OCI-LY7 (cell line): ENCODE measurements at regions not wholly inside any gene's neighbourhood (a gene's known extent, or its start where the extent isn't known, plus 50 kb on each side); places are given as distances from the start of the nearest gene placed in this dataset.

Source experiments
- BruUV-seq: library from RNA; stranded (reverse); fragments of 400-500 nt; replicated peaks from 2 replicates; lab custom pipeline; 2021; lab: Mats Ljungman, UMichigan
- CTCF ChIA-PET: fragments of 300-600 bp; sonication (Branson Sonifier 250); formaldehyde crosslinking; loops from one replicate; lab custom pipeline; 2022; ENCODE audit warnings: antibody characterized with exemption; ENCODE audit not compliant: unreplicated experiment; lab: Charles Lee
- POLR2A ChIA-PET: fragments of 300-600 bp; sonication (Branson Sonifier 250); formaldehyde crosslinking; loops from one replicate; lab custom pipeline; 2022; ENCODE audit warnings: antibody characterized with exemption; lab: Charles Lee
- DNase-seq: peaks from one replicate; pipeline ENCODE4 v3.0.0-alpha.2; 2015; ENCODE audit warnings: low spot score
- H2AFZ ChIP-seq: fragments of 200-600 bp; sonication (generic), shearing (Covaris generic); 2 replicates; pipeline ENCODE4 v1.6.1; 2014; ENCODE audit warnings: mild to moderate bottlenecking, antibody characterized with exemption, low read length, moderate library complexity
- H3K27ac ChIP-seq: fragments of 200-600 bp; sonication (generic); 2 replicates; pipeline ENCODE4 v1.5.1; 2014; ENCODE audit warnings: mixed run types, low read depth, mild to moderate bottlenecking, moderate library complexity, low read length, inconsistent platforms; ENCODE audit not compliant: poor library complexity, severe bottlenecking
- H3K36me3 ChIP-seq: fragments of 200-600 bp; sonication (generic); 2 replicates; pipeline ENCODE4 v1.6.1; 2014; ENCODE audit warnings: mild to moderate bottlenecking, antibody characterized with exemption, low read length, moderate library complexity, mixed read lengths; ENCODE audit not compliant: insufficient read depth
- H3K4me1 ChIP-seq: fragments of 200-600 bp; sonication (generic); 2 replicates; pipeline ENCODE4 v1.5.1; 2014; ENCODE audit warnings: mild to moderate bottlenecking, low read length; ENCODE audit not compliant: insufficient read depth, poor library complexity, severe bottlenecking
- H3K4me2 ChIP-seq: fragments of 200-600 bp; sonication (generic); 2 replicates; pipeline ENCODE4 v1.6.1; 2014; ENCODE audit warnings: mild to moderate bottlenecking, low read length
- H3K4me3 ChIP-seq: fragments of 200-600 bp; sonication (generic); 2 replicates; pipeline ENCODE4 v1.5.1; 2014; ENCODE audit warnings: mild to moderate bottlenecking, low read depth, low read length; ENCODE audit not compliant: poor library complexity, severe bottlenecking
- H3K79me2 ChIP-seq: fragments of 200-600 bp; sonication (generic); 2 replicates; pipeline ENCODE4 v1.6.1; 2016; ENCODE audit warnings: low read depth, mild to moderate bottlenecking, low read length, moderate library complexity, mixed read lengths; ENCODE audit not compliant: insufficient read depth
- H3K9me2 ChIP-seq: fragments of 200-600 bp; sonication (generic); 2 replicates; pipeline ENCODE4 v1.6.1; 2016; ENCODE audit warnings: mild to moderate bottlenecking, low read length, mixed read lengths; ENCODE audit not compliant: insufficient read depth
- H3K9me3 ChIP-seq: fragments of 200-600 bp; sonication (generic); 2 replicates; pipeline ENCODE4 v1.6.1; 2014; ENCODE audit warnings: mild to moderate bottlenecking, mixed run types, low read length, mixed read lengths
- H4K20me1 ChIP-seq: fragments of 200-600 bp; sonication (generic); 2 replicates; pipeline ENCODE4 v1.6.1; 2014; ENCODE audit warnings: mild to moderate bottlenecking, antibody characterized with exemption, low read length, moderate library complexity, mixed read lengths; ENCODE audit not compliant: insufficient read depth
- EZH2phosphoT487 ChIP-seq: fragments of 200-600 bp; sonication (generic); IDR thresholded peaks from 2 replicates; pipeline ENCODE4 v1.6.1; 2018; ENCODE audit warnings: low read depth, borderline replicate concordance, mild to moderate bottlenecking, mixed run types, antibody characterized with exemption, low read length, moderate library complexity, mixed read lengths
- intact Hi-C: fragments of 100-400 bp; cut with micrococcal nuclease; formaldehyde crosslinking; loops from one replicate; pipeline ENCODE4 v1.10.0; 2022; ENCODE audit not compliant: unreplicated experiment
- TF ChIP-seq, protein P1 (sequence below): fragments of 200-600 bp; sonication (generic); conservative IDR thresholded peaks from 2 replicates; pipeline ENCODE4 v1.5.1; 2014; ENCODE audit warnings: mild to moderate bottlenecking, antibody characterized with exemption, low read length, moderate library complexity, mixed read lengths

DNA sequence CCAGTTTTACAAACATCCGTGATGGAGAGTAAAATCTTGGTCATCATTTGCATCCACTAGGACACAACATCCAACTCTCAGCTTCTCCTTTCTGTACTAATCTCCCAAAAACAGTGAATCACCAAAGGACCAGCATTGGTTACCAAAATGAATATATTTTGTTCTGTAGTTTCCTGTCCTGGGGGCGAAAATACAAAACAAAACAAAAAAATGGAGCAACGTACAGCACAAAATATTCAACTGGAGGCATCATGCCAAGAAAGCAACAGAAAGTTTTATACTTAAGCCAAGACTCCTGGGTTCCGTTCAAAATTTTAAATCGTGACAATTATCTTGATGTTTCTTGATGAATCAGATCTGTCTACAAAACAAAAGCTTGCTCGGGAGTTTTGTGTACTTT, 126.6 kb upstream of the CCDC28A start:
- Histone ChIP-seq H4K20me1 (no peaks in the 10 kb centered on the region), H3K4me1 (no peaks in the 10 kb centered on the region), H3K4me2 (no peak overlapping the region), H3K36me3 (no peaks in the 10 kb centered on the region), H3K9me3 (no peaks in the 10 kb centered on the region), H3K27ac (no peak overlapping the region), H3K79me2 (no peaks in the 10 kb centered on the region), H3K4me3 (no peak overlapping the region), H2AFZ (no peak overlapping the region), H3K9me2 (no peaks in the 10 kb centered on the region)
- no peak for TF ChIP-seq EZH2phosphoT487
- TF ChIP-seq, protein P1, sequence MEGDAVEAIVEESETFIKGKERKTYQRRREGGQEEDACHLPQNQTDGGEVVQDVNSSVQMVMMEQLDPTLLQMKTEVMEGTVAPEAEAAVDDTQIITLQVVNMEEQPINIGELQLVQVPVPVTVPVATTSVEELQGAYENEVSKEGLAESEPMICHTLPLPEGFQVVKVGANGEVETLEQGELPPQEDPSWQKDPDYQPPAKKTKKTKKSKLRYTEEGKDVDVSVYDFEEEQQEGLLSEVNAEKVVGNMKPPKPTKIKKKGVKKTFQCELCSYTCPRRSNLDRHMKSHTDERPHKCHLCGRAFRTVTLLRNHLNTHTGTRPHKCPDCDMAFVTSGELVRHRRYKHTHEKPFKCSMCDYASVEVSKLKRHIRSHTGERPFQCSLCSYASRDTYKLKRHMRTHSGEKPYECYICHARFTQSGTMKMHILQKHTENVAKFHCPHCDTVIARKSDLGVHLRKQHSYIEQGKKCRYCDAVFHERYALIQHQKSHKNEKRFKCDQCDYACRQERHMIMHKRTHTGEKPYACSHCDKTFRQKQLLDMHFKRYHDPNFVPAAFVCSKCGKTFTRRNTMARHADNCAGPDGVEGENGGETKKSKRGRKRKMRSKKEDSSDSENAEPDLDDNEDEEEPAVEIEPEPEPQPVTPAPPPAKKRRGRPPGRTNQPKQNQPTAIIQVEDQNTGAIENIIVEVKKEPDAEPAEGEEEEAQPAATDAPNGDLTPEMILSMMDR: no peak
- BruUV-seq: no TSS peak
- CTCF ChIA-PET: no interaction called here
- DNase-seq: no peak
- intact Hi-C loops: no loop called here
- POLR2A ChIA-PET: interaction anchor here (0.7 to 1.1 kb wide), 2 partner anchors 53 to 344 kb away, joined by 3 to 4 read pairs; no protein-coding TSS in a partner anchor

DNA sequence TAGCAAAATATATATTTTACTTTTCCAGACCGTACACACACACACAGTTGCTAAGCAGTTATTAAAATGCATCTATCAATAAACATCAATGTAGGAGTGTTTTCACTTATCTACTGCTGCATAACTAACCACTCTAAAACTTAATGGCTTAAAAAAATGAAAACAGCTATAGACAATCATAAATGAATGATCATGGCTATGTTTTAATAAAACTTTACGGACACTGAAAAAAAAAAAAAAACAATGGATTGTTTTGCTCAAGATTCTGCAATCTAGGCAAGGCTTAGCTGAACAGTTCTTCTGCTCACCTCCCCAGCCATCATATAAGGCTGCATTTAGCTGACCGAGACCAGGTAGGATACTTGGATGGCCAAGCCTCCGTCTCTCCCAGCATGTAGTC, 125.4 kb upstream of the CCDC28A start:
- no TSS peak for BruUV-seq
- no peaks in the 10 kb centered on the region for H3K79me2 ChIP-seq

DNA sequence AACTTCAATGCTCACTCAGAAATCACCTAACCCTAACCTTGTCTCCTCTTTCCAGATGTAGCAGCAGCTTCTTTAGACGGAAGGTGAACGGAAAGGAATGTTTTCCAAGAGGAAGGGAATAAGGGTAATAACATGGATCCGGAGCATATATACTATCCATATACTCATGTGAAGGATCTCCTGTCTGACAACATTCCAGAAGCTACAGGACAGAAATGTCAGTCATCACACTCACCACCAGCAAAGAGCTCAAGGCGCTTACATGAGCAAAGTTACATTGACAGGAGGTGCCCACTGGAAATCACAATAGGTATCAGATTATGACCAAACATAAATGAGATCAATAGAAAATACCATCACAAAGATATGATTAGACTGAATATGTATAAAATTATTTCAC, 122.1 kb upstream of the CCDC28A start:
- ChIA-PET CTCF (interaction anchor here (0.7 kb wide), 1 partner anchor 11 kb away, joined by 4 read pairs; no protein-coding TSS in a partner anchor), POLR2A (no interaction called here)
- no peaks in the 10 kb centered on the region for H3K79me2 ChIP-seq
- no peaks in the 10 kb centered on the region for H4K20me1 ChIP-seq
- H3K4me3 ChIP-seq: no peak overlapping the region
- no peak overlapping the region for H3K27ac ChIP-seq
- no peaks in the 10 kb centered on the region for H3K9me3 ChIP-seq
- H2AFZ ChIP-seq: no peak overlapping the region
- no peaks in the 10 kb centered on the region for H3K4me1 ChIP-seq
- H3K36me3 ChIP-seq: no peaks in the 10 kb centered on the region
- intact Hi-C loops: no loop called here
- no peak for DNase-seq
- BruUV-seq: no TSS peak
- H3K4me2 ChIP-seq: no peak overlapping the region
- TF ChIP-seq, protein P1: no peak
- TF ChIP-seq EZH2phosphoT487: no peak
- H3K9me2 ChIP-seq: no peaks in the 10 kb centered on the region

More for the DNA sequence above, 125.4 kb upstream of the CCDC28A start:
- CTCF ChIA-PET: no interaction called here
- no peak for TF ChIP-seq EZH2phosphoT487
- TF ChIP-seq, protein P1: no peak
- no peak overlapping the region for H3K4me2 ChIP-seq
- H3K27ac ChIP-seq: no peak overlapping the region
- H3K36me3 ChIP-seq: no peaks in the 10 kb centered on the region
- H3K9me3 ChIP-seq: no peaks in the 10 kb centered on the region
- POLR2A ChIA-PET: no interaction called here
- H3K4me1 ChIP-seq: no peaks in the 10 kb centered on the region
- no peak overlapping the region for H2AFZ ChIP-seq
- DNase-seq: no peak
- no peaks in the 10 kb centered on the region for H4K20me1 ChIP-seq
- no peak overlapping the region for H3K4me3 ChIP-seq
- intact Hi-C loops: no loop called here
- no peaks in the 10 kb centered on the region for H3K9me2 ChIP-seq
